ENCODE measurements at regions not wholly inside any gene's neighbourhood (a gene's known extent, or its start where the extent isn't known, plus 50 kb on each side); places are given as distances from the start of the nearest gene placed in this dataset.

DNA sequence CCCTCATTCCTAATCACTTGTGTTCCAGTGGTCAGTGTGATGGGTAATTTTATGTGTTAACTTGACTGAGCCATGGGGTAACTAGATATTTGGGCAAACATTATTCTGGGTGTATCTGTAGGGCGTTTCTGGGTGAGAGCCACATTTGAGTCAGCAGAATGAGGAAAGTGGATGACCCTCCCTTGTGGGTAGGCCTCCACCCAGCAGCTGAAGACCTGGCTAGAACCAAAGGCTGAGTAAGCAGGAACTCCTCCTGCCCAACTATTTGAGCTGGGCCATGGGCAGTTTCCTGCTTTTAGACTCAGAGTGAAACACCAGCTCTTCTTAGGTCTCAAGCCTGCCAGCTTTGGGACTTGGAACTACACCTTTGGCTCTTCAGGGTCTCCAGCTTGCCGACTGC lies 141.8 kb downstream of the ACKR3 start:
- TF ChIP-seq POLR2A (IDR thresholded peaks at IDR 0.05; ENCODE audit: low read depth, low read length) = no peak
- TF ChIP-seq POLR2AphosphoS5 (IDR thresholded peaks at IDR 0.05; ENCODE audit: low read depth, low read length) = no peak
- no peak for TF ChIP-seq TAF1 (IDR thresholded peaks at IDR 0.05; ENCODE audit: low read depth, low read length)
- no peak for TF ChIP-seq POU2F2 (IDR thresholded peaks at IDR 0.05; ENCODE audit: low read depth, low read length)
